HG03064 (cell line): ENCODE measurements at regions not wholly inside any gene's neighbourhood (a gene's known extent, or its start where the extent isn't known, plus 50 kb on each side); places are given as distances from the start of the nearest gene placed in this dataset.
"Not testable (repeated sequence)": the region's sequence is repeated elsewhere in the genome, so short reads cannot be mapped to it uniquely, and the experiment has no call there.

ENCODE experiments used
- ATAC-seq: cut with Tn5 transposase; IDR thresholded peaks from one replicate; pipeline ENCODE4 v1.9.1; 2021; ENCODE audit warnings: low read depth; ENCODE audit not compliant: unreplicated experiment

DNA sequence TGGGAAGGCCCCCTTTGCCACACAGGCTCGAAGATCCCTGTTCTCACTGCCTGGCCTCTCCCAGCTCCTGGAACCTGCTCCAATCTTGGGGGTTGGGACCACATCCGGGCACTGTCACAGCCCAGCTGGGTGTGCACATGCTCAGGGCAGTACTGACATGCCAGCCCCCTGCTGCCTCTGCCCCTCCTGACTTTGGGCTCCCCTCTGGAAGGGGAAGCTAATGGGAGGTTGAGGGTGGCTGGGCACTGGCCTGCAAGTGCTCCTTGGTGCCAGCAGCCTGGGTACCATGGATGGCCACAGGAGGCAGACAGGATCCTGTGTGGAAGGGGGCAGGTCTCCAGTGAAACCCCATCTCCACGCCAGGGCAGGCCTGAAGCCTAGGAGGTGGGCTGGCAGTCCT lies 126.1 kb upstream of the NOL4 start:
- no peak for ATAC-seq

DNA sequence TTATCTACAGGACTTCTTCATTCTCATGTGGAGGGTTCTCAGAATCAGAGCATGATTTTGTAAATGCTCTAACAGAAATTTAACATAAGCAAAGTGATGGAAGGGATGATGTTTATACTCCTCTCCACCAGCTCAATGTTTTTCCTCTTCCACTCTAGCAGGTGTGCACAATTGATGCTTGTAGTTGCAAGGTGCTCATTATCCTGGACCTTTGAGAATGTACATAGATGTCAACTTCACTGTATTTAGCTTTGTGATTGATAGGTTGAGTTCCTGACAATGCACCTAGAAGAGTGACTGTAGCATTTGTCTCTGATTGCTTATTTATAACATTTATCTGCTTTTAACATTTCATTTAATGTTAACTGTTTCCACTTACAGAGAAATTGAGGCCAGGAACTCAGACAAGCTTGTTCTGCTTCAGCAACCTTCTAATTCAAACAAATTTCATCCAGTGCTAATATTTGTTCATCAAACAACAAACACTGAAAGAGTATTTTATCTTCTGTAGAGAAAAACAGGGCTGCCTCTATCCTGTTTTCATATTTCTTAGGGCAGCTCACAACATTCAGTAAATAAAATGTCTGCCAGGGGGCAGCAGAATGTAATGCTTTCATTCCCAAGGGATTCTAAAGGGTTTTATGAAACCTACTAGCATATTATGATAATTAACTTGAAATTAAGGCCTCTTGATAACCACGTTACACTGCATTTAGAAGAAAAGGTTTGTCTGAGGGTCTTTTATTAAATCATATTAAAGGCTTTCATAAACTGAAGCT lies 127.9 kb upstream of the NOL4 start:
- no peak for ATAC-seq

DNA sequence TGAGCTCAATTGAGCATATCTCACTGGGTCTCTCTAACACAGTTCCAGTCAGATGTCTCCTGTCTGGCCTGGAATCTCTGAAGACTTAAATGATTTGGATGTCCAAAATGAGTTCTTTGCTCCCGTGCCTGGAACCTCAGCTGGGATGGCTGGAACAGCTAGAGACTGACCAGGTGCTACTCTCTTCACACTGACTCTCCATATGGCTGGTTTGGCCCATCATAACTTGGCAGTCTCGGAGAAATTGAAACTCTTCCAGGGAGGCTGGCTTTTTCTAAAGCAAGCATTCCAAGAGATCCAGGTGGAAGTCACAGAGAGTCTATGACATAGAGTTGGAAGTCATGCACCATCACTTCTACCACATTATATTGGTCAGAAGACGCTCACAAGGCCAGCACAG lies 129.6 kb upstream of the NOL4 start:
- no peak for ATAC-seq

DNA sequence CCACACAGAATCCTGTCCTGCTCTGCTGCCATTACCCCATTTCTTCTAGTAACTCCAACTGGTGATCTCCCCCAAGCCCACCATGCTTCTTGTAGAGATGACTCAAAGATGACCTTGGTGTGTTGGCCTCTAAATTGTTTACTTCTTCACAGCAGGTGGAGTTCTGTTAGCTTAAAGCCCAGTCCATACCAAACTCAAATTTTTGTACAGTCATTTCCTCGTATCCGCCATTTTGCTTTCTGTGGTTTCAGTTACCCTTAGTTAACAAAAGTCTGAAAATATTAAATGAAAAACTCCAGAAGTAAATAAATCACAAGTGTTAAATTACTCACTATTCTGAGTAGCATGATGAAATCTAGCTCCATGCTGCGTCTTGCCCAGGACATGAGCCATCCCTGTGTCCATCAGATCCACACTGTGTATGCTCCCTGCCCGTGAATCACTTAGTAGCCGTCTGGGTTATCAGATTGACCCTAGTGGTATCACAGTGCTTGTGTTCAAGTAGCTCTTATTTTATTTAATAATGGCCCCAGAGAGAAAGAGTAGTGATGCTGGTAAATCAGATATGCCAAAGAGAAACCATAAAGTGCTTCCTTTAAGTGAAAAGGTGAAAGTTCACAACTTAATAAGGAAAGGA lies 133.3 kb upstream of the NOL4 start:
- ATAC-seq, result no peak

DNA sequence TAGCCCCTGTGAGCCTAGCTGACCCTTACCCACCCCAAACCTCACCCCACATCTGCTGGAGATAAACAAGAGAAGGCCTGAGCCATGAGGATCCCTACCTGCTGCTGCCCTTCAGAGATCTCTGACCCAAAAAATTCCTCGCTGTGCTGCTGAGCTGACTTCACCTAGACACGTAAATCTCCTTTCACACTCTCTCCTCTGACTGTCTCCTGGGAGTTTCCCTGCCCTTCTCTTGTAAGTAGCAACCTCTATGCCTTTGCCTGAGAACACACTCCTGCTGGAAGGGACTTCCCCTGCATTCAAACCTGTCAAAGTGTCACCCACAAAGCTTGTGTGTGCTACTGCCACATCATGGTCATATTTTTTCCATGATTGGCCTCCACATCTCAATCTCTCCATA lies 134.2 kb upstream of the NOL4 start:
- ATAC-seq, result no peak

DNA sequence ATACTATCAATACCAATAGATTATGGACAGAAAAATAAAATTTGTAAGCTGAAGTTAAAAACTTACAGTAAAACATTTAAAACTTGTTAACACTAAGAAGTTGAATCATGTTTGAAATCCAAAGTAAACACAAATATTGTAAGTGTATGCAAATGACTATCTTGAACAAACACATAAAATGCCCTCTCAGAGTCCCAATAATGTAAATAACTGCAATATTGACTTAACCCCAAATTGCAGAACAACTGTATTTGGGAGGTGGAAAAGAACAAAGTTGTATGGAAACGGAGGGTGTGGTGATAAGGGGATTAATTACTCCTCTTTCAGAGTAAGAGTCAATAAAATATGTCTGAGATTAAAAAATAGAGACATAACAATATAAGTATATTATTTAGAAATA lies 140.0 kb upstream of the NOL4 start:
- ATAC-seq, result no peak

DNA sequence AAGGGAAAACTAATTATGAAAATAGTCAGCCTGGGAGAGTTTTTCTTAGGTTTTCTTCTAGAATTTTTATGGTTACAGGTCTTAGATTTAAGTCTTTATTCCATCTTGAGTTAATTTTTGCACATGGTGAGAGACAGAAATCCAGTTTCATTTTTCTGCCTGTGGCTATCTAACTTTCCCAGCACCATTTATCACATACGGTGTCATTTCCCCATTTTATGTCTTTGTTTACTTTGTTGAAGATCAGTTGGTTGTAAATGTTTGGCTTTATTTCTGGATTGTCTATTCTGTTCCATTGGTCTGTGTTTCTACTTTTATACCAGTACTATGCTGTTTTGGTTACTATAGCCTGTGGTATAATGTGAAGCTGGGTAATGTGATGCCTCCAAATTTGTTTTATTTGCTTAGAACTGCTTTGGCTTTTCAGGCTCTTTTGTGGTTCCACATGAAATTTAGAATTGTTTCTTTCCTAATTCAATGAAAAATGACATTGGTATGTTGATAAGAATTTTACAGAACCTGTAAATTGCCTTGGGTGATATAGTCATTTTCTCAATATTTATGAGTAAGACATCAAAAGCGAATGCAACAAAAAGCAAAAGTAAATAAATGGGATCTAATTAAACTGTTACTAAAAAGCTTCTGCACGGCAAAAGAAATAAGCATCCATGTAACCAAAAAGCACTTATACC lies 146.1 kb upstream of the NOL4 start:
- ATAC-seq, result no peak

DNA sequence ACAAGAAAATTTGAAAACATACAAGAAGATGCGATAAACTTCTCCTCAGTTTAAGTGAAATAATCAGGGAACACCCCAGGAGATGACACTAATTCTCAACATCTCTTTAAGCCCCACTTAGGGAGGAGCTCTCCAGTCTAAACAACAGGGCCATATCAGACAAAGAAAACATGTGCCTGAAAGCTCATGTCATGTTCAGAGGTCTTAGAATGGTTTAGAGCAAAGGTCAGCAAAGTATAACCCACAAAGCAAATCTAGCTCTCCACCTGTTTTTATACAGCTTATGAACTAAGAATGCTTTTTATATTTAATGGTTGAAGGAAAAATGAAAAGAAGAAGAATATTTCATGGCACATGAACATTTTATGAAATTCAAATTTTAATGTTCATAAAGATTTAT lies 155.6 kb upstream of the NOL4 start:
- ATAC-seq, result no peak

DNA sequence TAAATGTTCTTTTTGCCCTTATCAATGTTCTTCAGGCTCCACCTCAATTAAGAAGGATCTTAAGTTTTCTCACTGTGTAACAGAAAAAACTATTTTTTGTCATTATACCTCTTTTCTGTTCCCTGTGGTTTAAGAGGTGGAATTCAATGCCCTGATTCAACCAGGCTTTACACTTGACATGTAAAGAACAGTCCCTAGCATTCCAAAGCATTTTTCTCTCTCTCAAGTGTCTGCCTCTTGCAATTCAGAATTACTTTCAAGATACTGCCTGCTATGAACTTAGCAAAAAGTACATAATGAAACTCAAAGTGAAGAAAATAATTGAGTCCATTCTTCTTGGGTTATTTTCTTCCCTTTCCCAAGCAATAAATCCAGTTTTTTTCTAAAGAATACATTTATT lies 160.6 kb upstream of the NOL4 start:
- no peak for ATAC-seq

DNA sequence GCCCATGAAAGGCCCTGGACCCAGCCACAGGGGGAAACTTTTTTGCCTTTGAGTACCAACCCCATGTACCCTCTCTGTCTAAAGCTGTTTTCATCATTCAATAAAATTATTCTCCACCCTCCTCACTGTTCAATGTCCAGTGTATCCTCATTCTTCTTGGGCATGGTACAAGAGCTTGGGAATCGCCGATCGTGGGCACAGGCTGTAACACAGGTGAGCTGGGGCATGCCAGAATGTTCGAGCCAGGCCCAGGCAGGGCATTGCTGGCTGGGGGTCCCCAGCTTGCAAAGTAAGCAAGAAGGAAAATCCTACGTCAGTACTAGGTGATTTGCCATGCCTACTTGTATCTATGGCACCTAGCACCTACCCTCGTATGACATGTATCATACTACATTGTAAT lies 162.1 kb upstream of the NOL4 start:
- ATAC-seq, result no peak

DNA sequence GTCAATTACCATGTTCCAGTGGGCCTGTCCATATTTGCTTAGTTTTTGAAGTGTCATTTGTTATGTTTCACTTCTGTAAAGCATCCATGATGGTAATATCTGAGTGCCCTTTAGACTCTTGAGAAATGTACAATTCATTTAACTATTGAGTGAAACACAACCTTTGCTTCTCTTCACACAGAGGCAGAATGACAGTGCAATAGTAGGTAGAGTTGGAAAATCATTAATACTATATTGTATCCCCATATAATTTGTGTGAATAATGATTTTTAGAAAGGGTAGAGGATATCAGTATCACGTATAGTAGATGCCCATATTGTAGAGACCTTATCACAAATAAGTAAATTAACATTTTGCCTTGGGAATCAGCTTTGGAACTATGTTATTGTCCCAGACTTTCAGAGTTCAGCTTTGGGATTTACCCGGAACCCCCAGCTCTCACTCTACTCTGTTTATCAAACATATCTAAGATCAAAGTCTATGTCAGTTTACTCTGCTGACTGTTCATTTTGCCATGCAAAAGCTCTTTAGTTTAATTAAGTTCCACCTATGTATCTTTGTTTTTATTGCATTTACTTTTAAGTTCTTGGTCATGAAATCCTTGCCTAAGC lies 172.7 kb upstream of the NOL4 start:
- no peak for ATAC-seq

DNA sequence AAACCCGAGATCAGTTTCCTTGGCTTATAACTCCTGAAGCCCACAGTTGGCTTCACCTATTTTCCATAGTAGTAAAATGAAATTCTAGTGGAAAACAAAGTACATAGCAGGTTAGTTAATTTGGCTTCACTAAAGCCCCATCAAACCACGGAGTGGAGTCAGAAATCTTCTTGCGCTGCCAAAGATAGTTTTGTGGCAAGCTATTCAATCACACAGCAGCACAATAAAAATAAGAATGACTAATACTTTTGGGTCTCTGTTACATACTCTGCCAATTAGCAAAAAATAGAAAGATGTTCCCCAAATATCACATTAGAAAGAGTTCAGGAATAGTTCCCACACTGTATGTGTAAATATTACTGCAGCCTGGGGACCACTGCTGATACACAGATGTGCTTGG lies 175.2 kb upstream of the NOL4 start:
- no peak for ATAC-seq

DNA sequence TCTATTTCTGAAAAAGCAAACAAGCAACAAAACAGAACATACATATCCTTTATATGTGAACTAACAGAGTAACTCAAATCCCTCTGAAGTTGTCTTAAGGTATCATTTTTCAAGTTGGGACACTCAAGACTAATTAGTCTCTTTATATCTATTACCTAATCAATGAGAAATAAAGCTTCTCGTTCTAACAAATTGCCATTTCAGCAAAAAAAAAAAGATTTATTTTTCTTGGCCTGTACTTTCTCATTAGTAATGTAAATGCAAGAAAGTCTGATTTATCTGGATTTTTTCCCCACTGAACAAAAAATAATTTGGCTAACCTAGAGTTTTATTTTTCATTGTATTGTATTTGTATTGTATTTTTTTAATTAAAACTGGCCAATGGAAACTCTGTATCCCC lies 176.1 kb upstream of the NOL4 start:
- no peak for ATAC-seq

DNA sequence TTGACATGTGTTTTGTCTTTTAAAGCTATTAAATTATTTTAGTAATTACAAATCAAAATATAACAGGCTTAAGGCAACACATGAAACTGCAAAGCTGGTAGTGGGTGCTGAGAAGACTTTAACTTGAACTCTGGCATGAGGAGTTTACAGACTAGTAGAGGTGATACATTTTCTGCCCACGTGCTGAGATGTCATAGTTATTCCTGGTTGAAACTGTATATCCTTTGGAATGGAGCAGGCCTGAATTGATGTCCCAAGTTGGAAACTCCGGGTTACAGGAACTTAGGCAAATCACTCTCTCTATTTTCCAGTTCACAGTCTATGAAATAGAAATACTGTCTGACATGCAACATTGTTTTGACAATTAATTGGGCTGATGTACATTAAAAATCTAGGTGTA lies 177.1 kb upstream of the NOL4 start:
- no peak for ATAC-seq

DNA sequence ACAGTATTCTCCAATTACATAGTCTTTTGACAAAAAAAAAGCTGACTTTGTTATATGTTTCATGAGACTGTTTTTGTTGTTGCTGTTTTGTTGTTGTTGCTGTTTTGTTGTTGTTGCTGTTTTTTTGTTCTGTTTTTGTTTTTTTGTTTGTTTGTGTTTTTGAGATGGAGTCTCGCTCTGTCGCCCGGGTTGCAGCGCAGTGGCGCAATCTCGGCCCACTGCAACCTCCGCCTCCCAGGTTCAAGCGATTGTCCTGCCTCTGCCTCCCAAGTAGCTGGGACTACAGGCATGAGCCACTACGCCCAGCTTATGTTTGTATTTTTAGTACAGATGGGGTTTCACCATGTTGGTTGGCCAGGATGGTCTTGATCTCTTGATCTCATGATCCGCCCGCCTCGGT lies 182.8 kb upstream of the NOL4 start:
- not testable (repeated sequence) for ATAC-seq

DNA sequence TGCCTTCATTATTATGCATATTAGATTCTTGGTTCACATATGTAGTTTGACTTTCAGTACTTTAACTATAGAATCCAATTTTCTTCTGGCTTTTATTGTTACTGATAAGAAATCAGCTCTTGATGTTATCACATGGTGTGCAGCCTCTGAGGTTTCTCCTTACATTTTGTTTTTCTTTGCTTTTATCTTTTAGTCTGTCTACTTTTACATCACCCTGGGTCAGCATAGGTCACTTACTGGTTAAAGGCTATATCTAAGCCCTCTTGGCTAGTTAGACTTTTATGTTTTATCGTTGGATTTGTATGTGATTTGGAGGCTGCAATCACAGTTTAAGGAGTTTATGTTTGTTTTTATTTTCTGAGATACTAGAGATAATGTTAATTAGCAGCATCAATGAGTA lies 187.2 kb upstream of the NOL4 start:
- no peak for ATAC-seq

DNA sequence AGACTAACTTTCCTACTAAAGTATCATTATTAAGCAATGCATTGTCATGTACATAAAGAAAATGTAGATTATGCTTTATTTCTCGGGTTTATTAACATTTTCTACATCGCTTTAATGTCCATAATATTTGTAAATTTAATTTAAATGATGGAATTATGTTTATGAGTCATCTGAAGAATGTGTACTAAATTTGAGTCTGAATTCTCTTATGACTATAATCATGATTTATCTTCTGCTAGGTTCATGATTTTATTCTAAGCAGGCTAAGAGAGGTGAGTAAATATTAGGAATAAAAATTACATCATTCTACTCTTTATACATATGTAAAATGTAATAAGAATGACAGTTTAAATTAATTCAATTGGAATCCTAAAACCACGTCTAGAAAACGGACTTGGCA lies 206.3 kb upstream of the NOL4 start:
- ATAC-seq, result no peak

DNA sequence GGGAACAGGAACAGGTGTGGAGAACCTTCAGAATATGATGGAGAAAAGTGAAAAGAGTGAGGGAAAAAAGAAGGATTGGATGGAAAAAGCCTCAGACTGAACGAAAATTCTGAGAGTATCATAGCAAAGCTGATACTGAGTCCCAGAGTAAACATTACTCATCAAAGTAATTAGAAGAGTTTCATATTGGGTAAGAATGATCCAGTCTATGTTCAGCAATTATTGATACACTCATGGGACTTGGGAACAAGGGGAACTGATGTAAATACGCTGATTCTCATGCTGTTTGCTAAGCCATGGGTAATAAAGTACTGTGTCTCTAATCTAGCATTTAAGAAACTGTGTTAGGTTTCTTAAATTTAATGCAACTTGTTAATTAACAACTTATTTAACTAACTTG lies 219.9 kb upstream of the NOL4 start:
- ATAC-seq, result no peak

DNA sequence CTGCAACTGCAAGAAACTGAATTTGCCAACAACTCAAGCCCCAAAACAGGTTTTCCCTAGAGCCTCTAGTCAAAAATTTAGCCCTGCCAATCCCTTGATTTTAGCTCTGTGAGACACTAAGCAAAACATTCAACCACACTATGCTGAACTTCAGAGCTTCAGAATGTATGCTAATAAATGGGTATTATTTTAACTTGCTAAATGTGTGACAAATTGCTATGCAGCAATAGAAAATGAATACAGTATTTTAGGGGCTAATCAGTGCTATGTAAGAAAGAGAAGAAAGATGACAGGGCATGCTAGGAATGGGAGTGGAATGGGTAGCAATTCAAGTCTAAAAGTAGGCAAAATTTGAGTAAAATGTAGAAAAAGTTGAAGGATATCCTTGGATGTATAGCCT lies 223.9 kb upstream of the NOL4 start:
- ATAC-seq, result no peak

DNA sequence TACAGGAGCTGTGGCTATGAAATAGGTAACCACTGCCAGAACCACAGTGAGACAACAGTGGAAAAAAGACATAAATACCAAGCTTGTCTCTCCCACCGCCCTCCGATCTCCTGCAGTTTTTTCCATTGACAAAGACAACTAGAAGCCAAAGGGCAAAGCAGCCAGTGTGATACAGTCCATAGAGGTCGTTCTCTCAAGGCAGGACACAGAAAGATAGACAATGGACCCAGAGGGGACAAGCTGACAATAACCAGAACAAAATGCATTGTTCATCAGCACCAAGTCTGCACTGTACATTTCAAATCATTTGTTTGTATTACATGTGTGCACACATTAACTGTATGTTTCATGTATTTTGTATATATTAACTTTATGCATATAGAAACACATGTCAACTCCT lies 233.0 kb upstream of the NOL4 start:
- no peak for ATAC-seq

DNA sequence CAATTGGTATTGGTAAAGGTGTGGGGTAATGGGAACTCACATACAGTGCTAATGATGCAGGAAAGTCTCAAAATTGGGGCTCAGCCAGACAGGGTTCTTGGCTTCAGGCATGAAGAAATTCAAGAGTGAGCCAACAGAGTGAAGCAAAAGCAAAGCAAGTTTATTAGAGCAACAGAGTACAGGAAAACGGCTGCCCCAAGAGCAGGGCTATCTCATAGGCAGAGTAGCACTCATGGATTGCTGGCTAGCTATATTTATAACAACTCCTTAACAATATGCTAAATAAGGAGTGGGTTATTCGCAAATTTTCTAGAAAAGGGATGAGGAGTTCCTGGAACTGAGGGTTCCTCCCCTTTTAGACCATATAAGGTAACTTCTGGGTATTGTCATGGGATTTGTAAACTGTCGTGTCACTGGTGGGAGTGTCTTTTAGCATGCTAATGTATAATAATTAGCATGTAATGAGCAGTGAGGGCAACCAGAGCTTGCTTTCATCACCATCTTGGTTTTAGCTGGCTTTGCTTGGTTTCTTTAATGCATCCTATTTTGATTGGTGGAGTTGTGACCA lies 233.8 kb upstream of the NOL4 start:
- no peak for ATAC-seq
